DND-41 (cell line): ENCODE measurements at regions not wholly inside any gene's neighbourhood (a gene's known extent, or its start where the extent isn't known, plus 50 kb on each side); places are given as distances from the start of the nearest gene placed in this dataset.

Experiments
- CTCF ChIP-seq: IDR thresholded peaks from 2 replicates; pipeline ENCODE4 v1.5.1; 2012; ENCODE audit warnings: borderline replicate concordance, low read length, moderate library complexity, mild to moderate bottlenecking; ENCODE audit not compliant: poor library complexity, severe bottlenecking; ENCODE audit errors: extremely low read depth
- EZH2 ChIP-seq: IDR thresholded peaks from 3 replicates; pipeline ENCODE4 v1.6.1; 2012; ENCODE audit warnings: borderline replicate concordance, low read depth, mild to moderate bottlenecking, moderate library complexity, low read length, inconsistent platforms; ENCODE audit not compliant: severe bottlenecking

- TF ChIP-seq CTCF: no peak
- TF ChIP-seq EZH2: no peak
These were observed 191.7 kb downstream of the SUCLA2 start for GRCh38 chr13:47809411-47809810.
